Tibial artery (tissue), 4 donors: ENCODE measurements at regions not wholly inside any gene's neighbourhood (a gene's known extent, or its start where the extent isn't known, plus 50 kb on each side); places are given as distances from the start of the nearest gene placed in this dataset.
"Not testable (repeated sequence)": the region's sequence is repeated elsewhere in the genome, so short reads cannot be mapped to it uniquely, and the experiment has no call there.

Experiments used
- DNase-seq, 2 donors: peaks; one replicate each; pipeline ENCODE4 v3.0.0-alpha.2; 2019
- H3K27ac ChIP-seq, 2 donors: fragments of 200-600 bp; sonication (generic) in 1 of 2; 1 replicate in 1 of 2; 2 replicates in 1 of 2; pipeline ENCODE4 v1.5.1; 2018 to 2019; ENCODE audit warnings: mild to moderate bottlenecking in 1 of 2
- H3K27me3 ChIP-seq, 2 donors: fragments of 200-600 bp; sonication (generic) in 1 of 2; one replicate each; pipeline versions ENCODE4 v1.5.1 to v1.6.0; 2016 to 2019
- H3K36me3 ChIP-seq, 3 donors: fragments of 200-600 bp; sonication (generic) in 2 of 3; one replicate each; pipeline ENCODE4 v1.5.1; 2016 to 2019; ENCODE audit warnings: mild to moderate bottlenecking in 2 of 3
- H3K4me1 ChIP-seq, 4 donors: fragments of 200-600 bp; sonication (generic) in 2 of 4; 1 replicate in 3 of 4; 2 replicates in 1 of 4; pipeline ENCODE4 v1.5.1; 2016 to 2019
- H3K4me3 ChIP-seq, 2 donors: fragments of 200-600 bp; sonication (generic) in 1 of 2; 1 replicate in 1 of 2; 2 replicates in 1 of 2; pipeline ENCODE4 v1.5.1; 2018 to 2019; ENCODE audit warnings: mild to moderate bottlenecking in 2 of 2
- H3K9me3 ChIP-seq, 3 donors: fragments of 200-600 bp; sonication (generic) in 1 of 3; one replicate each; pipeline ENCODE4 v1.5.1; 2016 to 2019
- CTCF ChIP-seq, 2 experiments: fragments of 200-600 bp in 1 of 2; fragments of 450-650 bp in 1 of 2; IDR thresholded peaks; one replicate each; pipeline ENCODE4 v1.5.1; 2017 to 2019; ENCODE audit warnings: antibody characterized with exemption in 2 of 2, mild to moderate bottlenecking in 1 of 2, moderate library complexity in 1 of 2
- intact Hi-C: fragments of 100-400 bp; cut with DNase I; formaldehyde crosslinking; loops from one replicate; pipeline ENCODE4 v1.15.0; 2023; ENCODE audit warnings: low total_unique reads

DNA sequence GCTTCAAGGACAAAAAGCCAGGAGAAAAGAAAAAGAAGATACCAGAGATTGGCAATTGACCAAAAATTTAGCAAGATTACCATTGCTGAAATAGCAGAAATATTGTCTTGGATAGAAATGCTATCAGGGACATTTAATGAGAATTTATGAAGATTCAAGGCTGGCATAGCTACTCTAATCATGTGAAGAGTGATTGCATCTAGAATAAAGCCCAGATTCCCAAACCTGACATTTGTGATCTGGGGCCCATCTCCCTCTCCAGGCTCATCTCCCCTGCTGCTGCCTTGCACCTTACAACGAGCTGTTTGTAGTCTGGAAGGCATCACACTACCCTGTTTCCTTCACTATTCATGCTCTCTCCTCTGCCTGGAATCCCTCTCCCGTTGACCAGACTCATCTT lies 114.5 kb downstream of the C9orf152 start:
- H3K36me3 ChIP-seq, result no peaks in the 10 kb centered on the region
- no peaks in the 10 kb centered on the region for H3K27me3 ChIP-seq
- H3K4me1 ChIP-seq, result peaks cover 0 to 39% (median 23%) of the 10 kb centered on the region in 4 donors
- DNase-seq, result no peak
- H3K9me3 ChIP-seq, result no peaks in the 10 kb centered on the region
- no peak overlapping the region for H3K4me3 ChIP-seq
- no peak overlapping the region for H3K27ac ChIP-seq
- intact Hi-C loops, result no loop called here
- TF ChIP-seq CTCF (IDR thresholded peaks at IDR 0.05), result no peak

- H3K9me3 ChIP-seq, result no peaks in the 10 kb centered on the region
- H3K4me1 ChIP-seq, result peaks cover 0 to 42% (median 22%) of the 10 kb centered on the region in 4 donors
- intact Hi-C loops, result no loop called here
Observed at GRCh38 chr9:110093871-110094270, 114.1 kb downstream of the C9orf152 start.

DNA sequence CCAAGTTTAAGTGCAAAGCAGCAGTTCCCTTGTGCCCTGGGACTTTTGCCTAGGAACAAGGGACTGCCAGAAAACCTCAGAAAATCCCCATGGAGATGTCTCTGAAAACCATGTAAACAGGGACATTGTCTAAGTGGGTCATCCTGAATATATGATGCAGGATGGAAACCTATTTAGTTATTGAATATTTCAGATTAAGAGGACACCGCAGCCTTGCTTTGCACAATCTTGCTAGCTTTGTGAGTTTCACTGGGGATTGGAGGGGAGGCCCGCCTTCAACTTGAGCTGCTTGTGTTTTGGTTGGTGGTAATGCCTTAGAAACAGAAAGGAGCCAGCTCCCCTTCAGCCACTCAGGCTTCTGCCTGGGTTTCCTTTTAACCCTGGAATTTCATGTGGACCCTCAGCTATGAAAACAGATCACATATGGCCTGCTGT lies 112.8 kb downstream of the C9orf152 start:
- intact Hi-C loops, result no loop called here
- peak overlapping the region; percentile 45 to 54 for H3K27ac ChIP-seq

More at GRCh38 chr9:110093871-110094270, 114.1 kb downstream of the C9orf152 start:
- no peak for TF ChIP-seq CTCF (IDR thresholded peaks at IDR 0.05)
- no peak overlapping the region for H3K4me3 ChIP-seq
- H3K27ac ChIP-seq, result no peak overlapping the region
- no peaks in the 10 kb centered on the region for H3K36me3 ChIP-seq
- no peaks in the 10 kb centered on the region for H3K27me3 ChIP-seq
- no peak for DNase-seq

GRCh38 chr9:110095776-110096175 lies 112.2 kb downstream of the C9orf152 start:
- Histone ChIP-seq H3K27ac (peak overlapping the region; percentile 45 to 54), H3K27me3 (no peaks in the 10 kb centered on the region), H3K4me3 (no peak overlapping the region), H3K4me1 (peaks cover 0 to 38% (median 22%) of the 10 kb centered on the region in 4 donors), H3K9me3 (no peaks in the 10 kb centered on the region), H3K36me3 (no peaks in the 10 kb centered on the region)
- DNase-seq, result peak in 1 of 2 donors; percentile 41
- TF ChIP-seq CTCF (IDR thresholded peaks at IDR 0.05), result no peak
- intact Hi-C loops, result no loop called here

More for the DNA sequence above, 112.8 kb downstream of the C9orf152 start:
- DNase-seq, result no peak
- no peak for TF ChIP-seq CTCF (IDR thresholded peaks at IDR 0.05)
- peaks cover 0 to 40% (median 22%) of the 10 kb centered on the region in 4 donors for H3K4me1 ChIP-seq
- no peaks in the 10 kb centered on the region for H3K27me3 ChIP-seq
- H3K36me3 ChIP-seq, result no peaks in the 10 kb centered on the region
- no peak overlapping the region for H3K4me3 ChIP-seq
- H3K9me3 ChIP-seq, result no peaks in the 10 kb centered on the region

DNA sequence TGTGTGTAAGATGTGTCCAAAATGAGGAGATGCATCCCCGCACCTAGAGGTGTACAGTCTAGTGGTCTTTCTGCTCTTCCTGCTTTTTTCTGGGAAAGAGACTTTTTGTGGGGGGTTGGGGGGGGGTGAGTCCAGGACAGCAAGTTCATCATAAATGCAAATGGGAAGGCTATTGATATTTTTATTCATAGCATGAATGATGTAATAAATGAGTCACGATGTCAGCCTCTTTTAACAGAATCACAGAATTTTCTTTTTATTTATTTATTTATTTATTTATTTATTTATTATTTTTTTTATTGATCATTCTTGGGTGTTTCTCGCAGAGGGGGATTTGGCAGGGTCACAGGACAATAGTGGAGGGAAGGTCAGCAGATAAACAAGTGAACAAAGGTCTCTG lies 111.3 kb downstream of the C9orf152 start:
- H3K4me1 ChIP-seq, result peaks cover 0 to 38% (median 25%) of the 10 kb centered on the region in 4 donors
- H3K27me3 ChIP-seq, H3K27ac ChIP-seq, H3K36me3 ChIP-seq, H3K4me3 ChIP-seq, DNase-seq, intact Hi-C loops, H3K9me3 ChIP-seq: not testable (repeated sequence)

DNA sequence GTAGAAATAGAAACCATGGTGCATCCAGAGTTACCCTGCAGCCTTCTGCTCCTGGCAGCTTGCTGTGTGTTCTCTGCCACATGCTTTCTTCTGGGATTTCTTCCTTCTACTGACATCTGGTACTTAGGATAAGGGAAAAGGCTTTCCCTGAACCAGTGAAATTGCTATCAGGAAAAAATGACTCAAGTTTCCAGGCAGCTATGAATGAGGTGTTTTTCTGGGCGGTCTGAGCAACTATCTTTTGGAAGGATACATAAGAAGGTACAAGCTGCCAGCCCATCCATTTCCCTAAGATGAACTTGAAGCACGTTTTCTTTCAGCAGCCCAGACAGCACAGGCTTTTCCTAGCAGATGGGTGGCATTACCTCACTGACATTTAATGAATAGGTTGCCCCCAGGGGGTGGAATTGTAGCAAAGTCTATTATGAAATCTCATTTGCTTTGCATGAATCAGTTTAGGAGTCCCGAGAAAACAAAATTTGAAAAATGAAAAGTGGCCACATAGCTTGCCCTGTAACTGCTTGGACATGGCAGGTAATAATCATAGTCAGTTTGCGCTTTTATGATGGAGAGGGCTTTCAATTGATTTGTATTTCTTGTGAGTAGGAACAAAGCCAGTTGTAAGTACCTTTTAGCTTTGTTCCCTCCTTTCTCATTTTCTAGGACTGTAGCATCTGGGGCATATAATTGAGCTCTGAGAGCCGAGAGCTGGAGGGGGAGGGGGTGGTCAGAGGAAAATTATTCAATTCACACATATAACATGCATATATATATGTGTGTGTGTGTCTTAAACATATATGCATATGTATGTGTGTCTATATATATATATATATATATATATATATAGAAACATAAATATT lies 108.5 kb downstream of the C9orf152 start:
- H3K36me3 ChIP-seq, result no peaks in the 10 kb centered on the region
- peaks cover 0 to 61% (median 35%) of the 10 kb centered on the region in 4 donors for H3K4me1 ChIP-seq
- intact Hi-C loops, result no loop called here
- H3K27me3 ChIP-seq, result no peaks in the 10 kb centered on the region
- no peak for DNase-seq
- TF ChIP-seq CTCF (IDR thresholded peaks at IDR 0.05), result no peak
- no peak overlapping the region for H3K4me3 ChIP-seq
- H3K27ac ChIP-seq, result peak overlapping the region in 1 of 2 donors; percentile 10
- no peaks in the 10 kb centered on the region for H3K9me3 ChIP-seq
